Astrocyte (in vitro differentiated cells and primary cell): ENCODE measurements at regions not wholly inside any gene's neighbourhood (a gene's known extent, or its start where the extent isn't known, plus 50 kb on each side); places are given as distances from the start of the nearest gene placed in this dataset.

Experiments used
- CTCF ChIP-seq: IDR thresholded peaks from 2 replicates; pipeline ENCODE4 v1.5.1; 2011; ENCODE audit warnings: low read depth, mild to moderate bottlenecking, inconsistent platforms, low read length, moderate library complexity; ENCODE audit not compliant: insufficient read depth
- EZH2 ChIP-seq: IDR thresholded peaks from 2 replicates; pipeline ENCODE4 v1.6.1; 2012; ENCODE audit warnings: mild to moderate bottlenecking, low read length, inconsistent platforms; ENCODE audit not compliant: insufficient read depth

GRCh38 chr3:44061268-44061667, 180.4 kb upstream of the TOPAZ1 start:
- TF ChIP-seq EZH2 (no peak), CTCF (no peak)
